ENCODE measurements at regions not wholly inside any gene's neighbourhood (a gene's known extent, or its start where the extent isn't known, plus 50 kb on each side); places are given as distances from the start of the nearest gene placed in this dataset.

DNA sequence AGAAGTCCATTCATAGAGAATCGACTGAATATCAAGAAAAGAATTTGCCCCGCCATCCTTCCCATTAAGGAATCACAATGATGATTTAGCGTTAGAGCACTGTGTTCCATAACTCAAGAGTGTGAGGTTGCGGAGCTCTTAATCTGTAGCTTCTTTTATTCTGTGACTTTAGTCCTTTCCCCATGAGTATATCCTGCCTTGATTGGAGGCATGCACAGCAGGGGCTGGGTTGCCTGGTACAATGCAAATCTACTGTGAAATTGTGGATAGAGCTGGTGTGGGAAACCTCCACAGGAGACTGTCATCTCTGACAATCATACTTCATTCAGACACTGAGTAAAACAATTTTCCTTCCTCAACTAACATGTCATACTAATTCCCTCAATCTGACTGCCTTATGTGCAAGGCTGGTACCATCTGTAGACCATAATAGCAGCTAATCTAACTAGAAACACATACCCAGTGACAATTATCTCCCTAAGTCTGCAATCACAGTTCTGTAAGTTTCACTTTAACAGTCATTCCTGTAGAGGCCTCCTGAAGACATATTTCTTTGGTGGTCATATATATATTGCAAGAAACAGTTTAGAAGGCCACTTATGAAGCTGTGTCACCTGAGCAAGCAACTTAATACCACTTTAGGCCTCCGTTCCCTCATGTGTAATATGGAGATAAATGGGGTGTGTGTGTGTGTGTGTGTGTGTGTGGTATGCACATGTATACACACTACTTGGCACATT is 355.2 kb upstream of the FAM241A start:
- no peak overlapping the region for H3K4me3 ChIP-seq (replicated peaks; ENCODE audit: low read depth, low read length)
- TF ChIP-seq, protein P1, sequence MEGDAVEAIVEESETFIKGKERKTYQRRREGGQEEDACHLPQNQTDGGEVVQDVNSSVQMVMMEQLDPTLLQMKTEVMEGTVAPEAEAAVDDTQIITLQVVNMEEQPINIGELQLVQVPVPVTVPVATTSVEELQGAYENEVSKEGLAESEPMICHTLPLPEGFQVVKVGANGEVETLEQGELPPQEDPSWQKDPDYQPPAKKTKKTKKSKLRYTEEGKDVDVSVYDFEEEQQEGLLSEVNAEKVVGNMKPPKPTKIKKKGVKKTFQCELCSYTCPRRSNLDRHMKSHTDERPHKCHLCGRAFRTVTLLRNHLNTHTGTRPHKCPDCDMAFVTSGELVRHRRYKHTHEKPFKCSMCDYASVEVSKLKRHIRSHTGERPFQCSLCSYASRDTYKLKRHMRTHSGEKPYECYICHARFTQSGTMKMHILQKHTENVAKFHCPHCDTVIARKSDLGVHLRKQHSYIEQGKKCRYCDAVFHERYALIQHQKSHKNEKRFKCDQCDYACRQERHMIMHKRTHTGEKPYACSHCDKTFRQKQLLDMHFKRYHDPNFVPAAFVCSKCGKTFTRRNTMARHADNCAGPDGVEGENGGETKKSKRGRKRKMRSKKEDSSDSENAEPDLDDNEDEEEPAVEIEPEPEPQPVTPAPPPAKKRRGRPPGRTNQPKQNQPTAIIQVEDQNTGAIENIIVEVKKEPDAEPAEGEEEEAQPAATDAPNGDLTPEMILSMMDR (IDR thresholded peaks at IDR 0.05; ENCODE audit: low read depth, low read length, missing control alignments) = no peak
- no peak for DNase-seq (ENCODE audit: extremely low read depth, low read depth)

DNA sequence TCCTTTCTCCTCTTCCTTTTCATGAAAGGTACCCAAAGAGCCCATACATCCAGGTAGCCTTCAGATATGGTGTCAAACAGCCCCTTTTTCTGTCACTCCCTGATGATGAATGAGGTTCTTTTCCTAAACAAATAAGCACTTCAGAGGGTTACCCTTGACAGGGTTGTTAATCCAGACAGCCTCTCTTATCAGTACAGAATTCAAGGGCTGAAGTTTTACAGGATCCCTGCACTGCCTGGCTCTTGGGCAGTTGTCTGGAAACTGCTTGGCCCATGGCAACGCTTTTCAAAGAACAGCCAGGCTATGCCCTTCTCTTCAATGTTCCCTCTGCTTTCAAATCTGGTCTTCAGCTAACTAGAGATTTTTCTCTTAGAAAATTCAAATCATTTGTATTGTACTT is 352.6 kb upstream of the FAM241A start:
- H3K4me3 ChIP-seq (replicated peaks; ENCODE audit: low read depth, low read length) = no peak overlapping the region
- TF ChIP-seq, protein P1 (IDR thresholded peaks at IDR 0.05; ENCODE audit: low read depth, low read length, missing control alignments) = no peak
- DNase-seq (ENCODE audit: extremely low read depth, low read depth) = no peak

DNA sequence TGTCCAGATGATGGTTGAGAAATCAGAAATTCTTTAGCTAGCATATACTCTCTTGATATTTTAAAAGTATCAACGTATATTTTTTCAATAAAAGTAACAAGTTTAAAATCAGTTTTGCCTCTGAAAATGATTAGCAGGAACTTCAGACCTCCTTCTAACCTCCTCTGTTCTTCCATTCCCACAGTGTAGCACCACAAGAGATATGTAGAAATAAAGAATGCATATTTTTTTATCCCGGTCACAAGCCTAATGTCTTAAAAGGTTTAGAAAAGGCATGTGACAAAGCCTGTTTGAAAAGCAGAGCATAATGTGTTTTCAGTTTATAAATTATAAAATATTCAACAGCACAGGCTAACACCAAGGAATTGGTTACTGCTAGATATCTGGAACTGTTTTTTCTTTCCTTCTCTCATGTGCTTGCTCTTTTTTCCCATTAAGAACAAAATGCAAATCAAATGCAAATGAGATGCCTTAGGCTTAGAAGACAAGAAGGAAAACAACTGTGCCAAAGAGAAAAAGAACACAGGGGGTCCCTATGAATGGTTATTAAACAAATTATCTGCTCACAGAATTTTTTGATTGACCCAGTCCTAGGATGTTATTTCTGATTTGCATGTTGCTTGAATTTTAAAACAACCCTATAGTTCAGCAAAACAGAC is 351.7 kb upstream of the FAM241A start:
- H3K4me3 ChIP-seq (replicated peaks; ENCODE audit: low read depth, low read length) = no peak overlapping the region
- TF ChIP-seq, protein P1 (IDR thresholded peaks at IDR 0.05; ENCODE audit: low read depth, low read length, missing control alignments) = no peak
- no peak for DNase-seq (ENCODE audit: extremely low read depth, low read depth)

DNA sequence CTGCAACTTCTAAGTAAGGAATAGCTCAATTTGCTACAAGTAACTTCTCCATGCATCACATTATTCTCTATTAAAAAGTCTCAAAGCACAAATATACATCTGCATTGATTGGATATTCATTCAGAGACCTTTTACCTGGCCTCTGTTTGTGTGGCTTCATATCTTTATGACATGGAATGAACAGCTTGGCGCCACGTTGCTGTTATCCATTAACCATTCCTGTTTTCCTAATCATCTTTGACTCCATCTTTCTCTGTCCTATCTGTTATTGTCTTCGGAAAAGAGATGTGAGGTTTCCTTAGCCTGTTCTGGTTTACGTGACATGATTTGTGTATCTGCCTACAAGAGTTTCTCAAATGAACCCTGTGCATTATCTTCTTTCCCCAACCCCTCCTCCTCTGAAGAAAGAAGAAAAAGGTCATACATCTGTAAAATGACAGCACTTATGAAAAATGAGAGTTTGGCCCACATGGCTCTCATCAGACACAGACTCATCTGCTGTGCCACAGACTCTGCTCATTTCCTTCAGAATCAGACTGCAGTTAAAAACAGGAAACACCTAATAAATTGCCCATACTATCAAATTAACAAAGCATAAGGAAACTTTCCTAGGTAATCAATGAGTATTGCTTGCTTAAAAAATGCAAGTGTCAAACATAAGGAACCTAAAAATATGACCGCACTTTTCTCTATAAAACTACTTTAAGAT is 347.6 kb upstream of the FAM241A start:
- DNase-seq (ENCODE audit: extremely low read depth, low read depth) = no peak
- no peak overlapping the region for H3K4me3 ChIP-seq (replicated peaks; ENCODE audit: low read depth, low read length)
- TF ChIP-seq, protein P1 (IDR thresholded peaks at IDR 0.05; ENCODE audit: low read depth, low read length, missing control alignments) = no peak

DNA sequence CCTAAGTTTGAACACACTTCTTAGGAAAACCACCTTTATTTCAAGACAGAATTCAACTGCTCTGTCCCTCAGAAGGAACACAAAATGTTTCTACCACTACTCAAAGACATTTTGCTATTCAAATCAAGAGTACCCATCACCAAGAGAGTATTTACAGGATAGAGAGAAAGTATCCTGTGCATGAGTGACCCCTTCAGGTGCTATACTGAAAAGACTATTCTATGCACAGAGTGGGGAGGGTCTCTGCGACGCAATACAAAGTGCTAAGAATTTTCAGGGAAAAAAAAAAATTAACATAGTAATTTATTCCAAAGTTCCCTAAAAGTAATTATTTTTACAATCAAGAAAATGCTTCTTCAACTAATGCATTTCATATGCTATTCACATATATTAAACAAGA is 346.4 kb upstream of the FAM241A start:
- no peak overlapping the region for H3K4me3 ChIP-seq (replicated peaks; ENCODE audit: low read depth, low read length)
- TF ChIP-seq, protein P1 (IDR thresholded peaks at IDR 0.05; ENCODE audit: low read depth, low read length, missing control alignments) = peak; percentile 29
- no peak for DNase-seq (ENCODE audit: extremely low read depth, low read depth)

DNA sequence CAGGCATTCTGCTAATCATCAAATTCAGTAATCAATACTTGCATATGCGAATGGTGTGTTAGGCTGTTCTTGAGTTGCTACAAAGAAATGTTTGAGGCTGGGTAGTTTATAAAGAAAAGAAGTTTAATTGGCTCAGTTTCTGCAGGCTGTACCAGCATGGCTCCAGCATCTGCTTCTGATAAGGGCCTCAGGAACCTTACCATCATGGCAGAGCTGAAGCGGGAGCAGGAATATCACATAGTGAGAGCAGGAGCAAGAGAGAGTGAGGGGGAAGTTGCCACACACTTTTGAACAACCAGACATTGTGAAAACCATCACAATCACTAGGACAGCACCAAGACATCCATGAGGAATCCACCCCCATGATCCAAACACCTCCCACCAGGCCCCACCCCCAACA is 344.7 kb upstream of the FAM241A start:
- TF ChIP-seq, protein P1 (IDR thresholded peaks at IDR 0.05; ENCODE audit: low read depth, low read length, missing control alignments) = no peak
- no peak for DNase-seq (ENCODE audit: extremely low read depth, low read depth)
- no peak overlapping the region for H3K4me3 ChIP-seq (replicated peaks; ENCODE audit: low read depth, low read length)

Measured in HFF-Myc (cell line).